Urothelium cell line (cell line): ENCODE measurements at regions not wholly inside any gene's neighbourhood (a gene's known extent, or its start where the extent isn't known, plus 50 kb on each side); places are given as distances from the start of the nearest gene placed in this dataset.

Source experiments
- DNase-seq: peaks from one replicate; pipeline ENCODE4 v3.0.0; 2011; ENCODE audit warnings: low spot score, mixed read lengths
- FAIRE-seq: peaks from 2 replicates; lab custom pipeline; 2011; peaks lifted over from hg19 to GRCh38; lab: Jason Lieb, UNC

DNA sequence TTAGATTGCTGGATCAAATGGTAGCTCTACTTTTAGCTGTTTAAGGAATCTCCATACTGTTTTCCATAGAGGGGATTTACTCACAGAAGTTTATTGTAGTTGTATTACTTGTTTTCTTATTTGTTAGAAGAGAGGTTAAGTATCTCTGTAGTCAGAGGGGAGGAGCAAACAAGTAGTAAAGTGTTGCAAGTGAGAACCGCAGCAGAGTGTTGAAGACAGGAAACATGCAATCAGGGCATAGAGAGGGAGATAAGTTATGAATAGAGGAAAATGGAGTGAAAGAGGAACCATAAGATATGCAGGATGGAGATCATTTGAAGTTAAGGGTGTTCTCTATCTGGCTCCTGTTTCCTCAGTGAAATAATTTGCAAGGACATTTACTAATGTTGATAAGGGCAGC, 331.4 kb upstream of the TMEM229A start:
- FAIRE-seq = no peak
- DNase-seq = no peak

- DNase-seq = no peak
- FAIRE-seq = no peak
These were observed 321.3 kb upstream of the TMEM229A start for GRCh38 chr7:124354201-124354600.

DNA sequence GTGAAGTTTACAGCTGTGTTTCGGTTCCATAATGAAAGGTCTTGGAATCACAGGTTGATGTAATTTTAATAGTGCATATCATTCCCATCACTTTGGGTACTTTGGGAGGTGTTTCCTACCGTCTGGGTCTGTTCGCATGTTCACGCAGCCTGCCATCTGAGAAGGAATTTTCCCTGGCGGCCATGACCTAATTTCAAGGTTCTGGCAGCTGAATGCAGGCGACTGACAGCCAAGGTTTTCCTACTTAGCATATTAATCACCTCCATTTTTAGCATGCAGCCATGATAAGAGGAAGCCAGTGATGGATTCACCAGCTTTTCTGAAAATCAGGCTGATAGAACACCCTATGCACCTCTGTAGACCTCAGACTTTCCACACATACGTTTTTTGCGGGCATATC, 319.1 kb upstream of the TMEM229A start:
- no peak for FAIRE-seq
- DNase-seq = no peak

GRCh38 chr7:124349443-124349842, 316.6 kb upstream of the TMEM229A start:
- DNase-seq (no peak), FAIRE-seq (no peak)

- FAIRE-seq = no peak
These were observed 306.0 kb upstream of the TMEM229A start for GRCh38 chr7:124338861-124339260.

DNA sequence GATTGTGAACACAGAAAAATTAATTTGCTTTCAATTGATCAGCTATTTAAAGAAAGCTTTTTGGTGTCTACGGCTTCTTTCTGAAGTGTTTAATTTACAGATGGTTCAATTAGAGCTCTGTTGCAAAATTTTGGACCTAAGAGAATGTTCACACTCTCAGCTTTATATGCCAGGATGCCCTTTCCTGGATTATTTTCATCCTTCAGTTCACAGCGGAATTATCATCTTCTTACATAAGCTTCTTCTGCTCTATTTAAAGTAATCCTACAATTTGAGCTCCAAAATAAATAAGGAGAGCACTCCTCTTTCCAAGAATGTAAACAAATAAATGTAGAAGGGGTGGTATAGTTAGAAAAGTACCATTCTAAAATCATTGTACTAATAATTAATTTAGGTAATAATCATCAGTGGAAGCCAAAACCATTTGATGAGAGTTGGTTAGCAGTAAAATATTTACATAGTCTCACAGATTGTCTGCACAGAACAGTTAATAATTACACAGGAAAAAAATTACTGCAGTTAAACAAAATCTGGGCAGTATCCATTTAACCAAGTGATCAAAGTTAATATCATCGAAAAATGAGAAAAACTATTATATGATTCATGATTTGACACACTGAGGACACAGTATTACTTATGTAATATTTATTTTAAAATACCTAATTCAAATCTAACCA, 298.0 kb upstream of the TMEM229A start:
- no peak for FAIRE-seq
- DNase-seq = no peak

More at GRCh38 chr7:124338861-124339260, 306.0 kb upstream of the TMEM229A start:
- no peak for DNase-seq

DNA sequence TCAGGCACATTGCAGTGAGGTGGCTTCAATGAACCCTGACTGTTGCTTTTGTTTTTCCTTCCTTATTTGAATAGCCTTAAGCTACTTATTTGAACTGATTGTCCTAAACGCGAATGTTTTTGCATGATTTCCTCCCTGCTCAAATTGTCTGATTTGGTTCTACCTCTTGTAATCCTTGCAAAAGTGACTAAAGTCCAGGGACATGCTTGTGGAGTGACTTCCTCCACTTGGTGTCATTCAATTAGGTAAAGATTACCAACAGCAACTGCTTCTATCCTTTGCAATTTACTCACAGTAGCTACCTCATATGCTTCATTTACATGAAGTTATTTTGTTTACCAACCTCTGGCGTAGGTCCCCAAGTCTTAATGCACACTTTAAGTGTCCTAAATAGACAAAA, 295.9 kb upstream of the TMEM229A start:
- DNase-seq (no peak), FAIRE-seq (no peak)

- DNase-seq (no peak), FAIRE-seq (no peak)
These were observed 291.4 kb upstream of the TMEM229A start for GRCh38 chr7:124324262-124324661.

DNA sequence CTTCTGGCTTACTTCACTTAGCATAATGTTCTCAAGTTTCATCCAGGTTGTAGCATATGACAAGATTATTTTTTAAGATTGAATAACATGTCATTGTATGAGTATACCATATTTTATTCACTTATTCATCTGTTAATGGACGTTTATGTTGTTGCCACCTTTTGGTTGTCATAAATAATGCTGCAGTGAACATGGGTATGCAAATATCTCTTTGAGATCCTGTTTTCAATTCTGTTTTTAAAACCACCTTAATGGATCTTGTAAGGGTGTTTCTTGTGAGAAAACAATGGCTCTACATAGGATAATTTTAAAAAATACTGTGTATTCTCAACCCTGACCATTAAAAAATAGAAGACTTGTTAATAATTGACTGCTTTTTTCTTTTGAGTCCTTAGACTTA, 290.7 kb upstream of the TMEM229A start:
- no peak for FAIRE-seq
- DNase-seq = no peak

- FAIRE-seq = no peak
These were observed 289.7 kb upstream of the TMEM229A start for GRCh38 chr7:124322561-124322960.

GRCh38 chr7:124318721-124319450, 286.0 kb upstream of the TMEM229A start:
- FAIRE-seq = no peak
- DNase-seq = no peak

More at GRCh38 chr7:124322561-124322960, 289.7 kb upstream of the TMEM229A start:
- DNase-seq = no peak

DNA sequence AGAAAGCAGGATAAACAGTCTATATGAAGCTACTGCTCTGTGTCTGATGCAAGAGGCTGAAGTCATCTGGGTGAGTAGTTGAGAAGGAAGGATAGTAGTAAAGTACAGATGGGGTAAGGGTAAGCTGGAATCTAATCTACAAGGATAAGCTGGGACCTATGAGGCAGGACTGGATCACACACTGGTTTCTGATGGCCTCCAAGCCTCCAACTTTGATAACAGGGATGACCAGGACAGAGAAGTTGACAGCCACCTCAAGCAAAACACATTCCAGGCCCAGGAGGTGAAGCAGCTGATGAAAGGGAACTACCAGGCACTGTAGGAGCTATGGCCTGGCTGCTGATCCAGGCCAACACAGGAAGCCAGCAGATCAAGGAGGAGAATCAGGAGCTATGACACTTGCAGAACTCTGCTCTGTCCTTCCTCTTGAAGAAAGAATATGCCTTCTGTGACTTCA, 278.1 kb upstream of the TMEM229A start:
- no peak for FAIRE-seq
- DNase-seq = no peak

- FAIRE-seq = no peak
- no peak for DNase-seq
These were observed 275.5 kb upstream of the TMEM229A start for GRCh38 chr7:124308384-124308783.

- DNase-seq (no peak), FAIRE-seq (no peak)
These were observed 262.4 kb upstream of the TMEM229A start for GRCh38 chr7:124295289-124295688.

DNA sequence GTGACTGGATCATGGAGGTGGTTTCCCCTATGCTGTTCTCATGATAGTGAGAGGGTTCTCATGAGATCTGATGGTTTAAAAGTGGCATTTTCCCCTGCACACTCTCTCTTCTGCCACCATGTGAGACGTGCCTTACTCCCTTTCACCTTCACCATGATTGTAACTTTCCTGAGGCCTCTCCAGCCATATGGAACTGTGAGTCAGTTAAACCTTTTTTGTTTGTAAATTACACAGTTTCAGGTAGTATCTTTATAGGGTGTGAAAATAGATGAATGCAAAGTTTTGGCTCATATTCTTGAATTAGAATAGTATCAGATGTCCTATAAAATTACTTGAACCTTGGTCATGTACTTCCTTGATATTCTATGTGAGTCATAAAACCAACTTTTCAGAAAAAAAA, 252.1 kb upstream of the TMEM229A start:
- DNase-seq (no peak), FAIRE-seq (no peak)

- FAIRE-seq = no peak
- DNase-seq = peak; percentile 2
These were observed 243.2 kb upstream of the TMEM229A start for GRCh38 chr7:124276005-124276622.

- FAIRE-seq (no peak), DNase-seq (no peak)
These were observed 242.5 kb upstream of the TMEM229A start for GRCh38 chr7:124275411-124275810.

- no peak for FAIRE-seq
These were observed 236.9 kb upstream of the TMEM229A start for GRCh38 chr7:124269774-124270173.

DNA sequence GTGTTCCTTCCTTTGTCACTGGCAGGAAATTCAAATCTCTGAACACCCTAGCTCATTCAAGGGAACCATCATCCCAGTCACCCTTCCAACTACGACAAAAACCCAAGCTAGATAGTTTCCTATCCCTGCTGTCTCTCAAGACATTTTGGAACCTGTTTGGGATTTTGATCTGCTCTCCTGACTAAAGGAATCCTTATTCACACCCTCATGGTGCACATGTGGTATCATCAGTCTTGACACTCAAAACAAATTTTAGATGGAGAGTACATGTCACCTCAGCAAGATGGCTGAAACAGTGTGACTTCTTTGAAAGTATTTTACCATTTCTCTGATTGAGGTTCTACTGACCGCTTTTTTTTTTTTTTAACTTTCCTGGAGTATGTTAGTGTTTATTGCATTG, 234.3 kb upstream of the TMEM229A start:
- FAIRE-seq = no peak

More at GRCh38 chr7:124269774-124270173, 236.9 kb upstream of the TMEM229A start:
- DNase-seq = no peak

DNA sequence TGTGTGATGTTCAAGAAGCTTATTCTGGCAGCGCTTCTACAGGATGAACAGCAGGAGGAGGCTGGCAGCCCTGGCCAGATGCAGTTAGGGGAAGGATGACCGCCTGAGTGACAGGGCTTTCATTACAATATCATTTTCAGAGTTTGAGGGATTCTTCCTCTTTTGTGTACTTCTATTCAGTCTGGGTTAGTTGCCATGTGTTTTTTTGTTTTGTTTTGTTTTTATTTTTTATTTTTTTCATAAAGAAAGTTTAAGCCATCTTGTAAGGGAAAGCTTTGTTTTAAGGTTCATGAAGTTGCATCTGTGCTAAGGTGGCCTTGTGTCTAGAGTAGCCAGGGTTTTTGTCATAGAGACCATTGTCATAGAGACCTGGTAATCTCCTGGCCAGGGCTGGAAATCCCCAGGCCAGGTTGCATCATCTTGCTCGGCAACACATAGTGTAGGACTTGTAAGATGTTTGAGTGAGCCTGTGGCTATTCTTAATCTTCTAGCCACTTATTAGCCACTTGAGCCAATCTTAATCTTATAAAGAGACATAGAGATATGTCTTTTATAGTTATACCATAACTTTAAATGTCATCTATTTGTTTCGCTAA, 230.5 kb upstream of the TMEM229A start:
- no peak for FAIRE-seq
- no peak for DNase-seq

More for the DNA sequence above, 234.3 kb upstream of the TMEM229A start:
- DNase-seq = no peak

DNA sequence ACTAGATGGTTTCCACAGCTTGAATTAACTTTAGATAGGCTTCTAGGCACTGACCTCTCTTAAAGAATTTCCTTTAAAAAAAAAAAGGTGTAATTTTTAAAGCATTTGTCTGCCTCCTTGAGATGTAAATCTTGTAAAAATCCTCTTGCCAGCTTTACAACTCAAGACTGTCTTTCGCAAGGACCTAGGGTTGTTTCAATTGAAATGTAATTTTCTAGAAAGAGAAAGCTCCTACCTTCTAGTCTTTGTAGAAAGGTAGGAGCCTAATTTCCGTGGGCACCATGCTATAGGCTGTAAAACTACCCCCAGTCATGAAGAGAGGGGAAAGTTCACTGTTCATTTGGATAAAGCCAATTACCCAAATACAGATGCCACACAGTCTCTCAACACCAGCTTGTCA, 228.8 kb upstream of the TMEM229A start:
- DNase-seq (no peak), FAIRE-seq (no peak)
